Activated T-cell treated with anti-CD3 and anti-CD28 coated beads, Interleukin-2, amount 50 U/mL, for 4 hours (primary cell): ENCODE measurements at regions not wholly inside any gene's neighbourhood (a gene's known extent, or its start where the extent isn't known, plus 50 kb on each side); places are given as distances from the start of the nearest gene placed in this dataset.
A peak's percentile ranks its signal among the peaks of the same experiment; 100 is the strongest.

ENCODE experiments used
- ATAC-seq, 2 donors: fragments of 200-7000 bp; cut with Tn5 transposase; one replicate each; pipeline ENCODE4 v1.10.0; 2021
- DNase-seq: peaks from one replicate; pipeline ENCODE4 v3.0.0-alpha.2; 2020
- H3K27me3 Mint-ChIP-seq: one replicate; pipeline ENCODE4 v1.8.0; 2021; ENCODE audit warnings: low read depth, mixed read lengths
- H3K36me3 Mint-ChIP-seq: one replicate; pipeline ENCODE4 v1.8.0; 2022; ENCODE audit warnings: mixed read lengths; ENCODE audit not compliant: insufficient read depth
- H3K4me1 Mint-ChIP-seq: one replicate; pipeline ENCODE4 v1.8.0; 2021; ENCODE audit warnings: low read depth, mixed read lengths
- H3K4me3 Mint-ChIP-seq: one replicate; pipeline ENCODE4 v1.8.0; 2021; ENCODE audit warnings: mild to moderate bottlenecking, moderate library complexity, mixed read lengths
- H3K9me3 Mint-ChIP-seq: one replicate; pipeline ENCODE4 v1.8.0; 2021; ENCODE audit warnings: mixed read lengths

- Mint-ChIP-seq H3K4me3 (no peak overlapping the region), H3K36me3 (no peaks in the 10 kb centered on the region), H3K9me3 (peaks cover 10% of the 10 kb centered on the region), H3K27me3 (peaks cover 3% of the 10 kb centered on the region), H3K4me1 (peaks cover 12% of the 10 kb centered on the region)
- ATAC-seq (no peak), DNase-seq (no peak)
Measured at GRCh38 chr18:78630356-78630755, 349.3 kb upstream of the SALL3 start.

- Mint-ChIP-seq H3K36me3 (no peaks in the 10 kb centered on the region), H3K4me3 (no peak overlapping the region), H3K9me3 (peaks cover 14% of the 10 kb centered on the region), H3K27me3 (peaks cover 3% of the 10 kb centered on the region), H3K4me1 (peaks cover 15% of the 10 kb centered on the region)
- no peak for ATAC-seq
- no peak for DNase-seq
Measured at GRCh38 chr18:78630981-78631510, 348.6 kb upstream of the SALL3 start.

GRCh38 chr18:78632111-78632541, 347.5 kb upstream of the SALL3 start:
- H3K4me3 Mint-ChIP-seq: no peak overlapping the region
- DNase-seq (no peak), ATAC-seq (peak; percentile 37 to 75)
- no peaks in the 10 kb centered on the region for H3K36me3 Mint-ChIP-seq
- H3K9me3 Mint-ChIP-seq: peaks cover 22% of the 10 kb centered on the region
- H3K4me1 Mint-ChIP-seq: peaks cover 21% of the 10 kb centered on the region
- H3K27me3 Mint-ChIP-seq: no peaks in the 10 kb centered on the region

- peaks cover 21% of the 10 kb centered on the region for H3K4me1 Mint-ChIP-seq
- no peaks in the 10 kb centered on the region for H3K36me3 Mint-ChIP-seq
- peaks cover 18% of the 10 kb centered on the region for H3K9me3 Mint-ChIP-seq
- H3K4me3 Mint-ChIP-seq: no peak overlapping the region
- no peak for DNase-seq
- no peak for ATAC-seq
- no peaks in the 10 kb centered on the region for H3K27me3 Mint-ChIP-seq
Measured at GRCh38 chr18:78634061-78634696, 345.4 kb upstream of the SALL3 start.

- H3K36me3 Mint-ChIP-seq: no peaks in the 10 kb centered on the region
- DNase-seq: no peak
- H3K27me3 Mint-ChIP-seq: no peaks in the 10 kb centered on the region
- peaks cover 21% of the 10 kb centered on the region for H3K4me1 Mint-ChIP-seq
- H3K9me3 Mint-ChIP-seq: peaks cover 18% of the 10 kb centered on the region
- no peak for ATAC-seq
- no peak overlapping the region for H3K4me3 Mint-ChIP-seq
Measured at GRCh38 chr18:78635093-78635800, 344.4 kb upstream of the SALL3 start.

- peaks cover 21% of the 10 kb centered on the region for H3K4me1 Mint-ChIP-seq
Measured at GRCh38 chr18:78636260-78636659, 343.4 kb upstream of the SALL3 start.

GRCh38 chr18:78637442-78638402, 341.9 kb upstream of the SALL3 start:
- ATAC-seq (no peak), DNase-seq (no peak)
- H3K9me3 Mint-ChIP-seq: peaks cover 12% of the 10 kb centered on the region

More at GRCh38 chr18:78636260-78636659, 343.4 kb upstream of the SALL3 start:
- Mint-ChIP-seq H3K36me3 (no peaks in the 10 kb centered on the region), H3K27me3 (no peaks in the 10 kb centered on the region), H3K4me3 (no peak overlapping the region), H3K9me3 (peaks cover 12% of the 10 kb centered on the region)
- DNase-seq (no peak), ATAC-seq (no peak)

GRCh38 chr18:78639006-78639950, 340.3 kb upstream of the SALL3 start:
- ATAC-seq: no peak
- no peak overlapping the region for H3K4me3 Mint-ChIP-seq
- peaks cover 12% of the 10 kb centered on the region for H3K9me3 Mint-ChIP-seq
- no peaks in the 10 kb centered on the region for H3K36me3 Mint-ChIP-seq
- H3K4me1 Mint-ChIP-seq: peaks cover 18% of the 10 kb centered on the region
- DNase-seq: no peak
- peaks cover 2% of the 10 kb centered on the region for H3K27me3 Mint-ChIP-seq

More at GRCh38 chr18:78637442-78638402, 341.9 kb upstream of the SALL3 start:
- Mint-ChIP-seq H3K4me1 (peaks cover 23% of the 10 kb centered on the region), H3K36me3 (no peaks in the 10 kb centered on the region), H3K4me3 (no peak overlapping the region), H3K27me3 (no peaks in the 10 kb centered on the region)

GRCh38 chr18:78640246-78640995, 339.2 kb upstream of the SALL3 start:
- H3K4me3 Mint-ChIP-seq: no peak overlapping the region
- peaks cover 12% of the 10 kb centered on the region for H3K9me3 Mint-ChIP-seq
- H3K36me3 Mint-ChIP-seq: no peaks in the 10 kb centered on the region
- ATAC-seq: peak in 1 of 2 donors; percentile 51
- H3K27me3 Mint-ChIP-seq: peaks cover 2% of the 10 kb centered on the region
- H3K4me1 Mint-ChIP-seq: peaks cover 11% of the 10 kb centered on the region
- no peak for DNase-seq

- Mint-ChIP-seq H3K9me3 (peaks cover under 1% of the 10 kb centered on the region), H3K4me3 (no peak overlapping the region)
Measured at GRCh38 chr18:78641689-78642231, 337.9 kb upstream of the SALL3 start.

GRCh38 chr18:78642296-78642951, 337.2 kb upstream of the SALL3 start:
- H3K36me3 Mint-ChIP-seq: no peaks in the 10 kb centered on the region
- no peaks in the 10 kb centered on the region for H3K9me3 Mint-ChIP-seq
- H3K4me1 Mint-ChIP-seq: peaks cover 1% of the 10 kb centered on the region
- DNase-seq (no peak), ATAC-seq (no peak)
- H3K4me3 Mint-ChIP-seq: no peak overlapping the region
- H3K27me3 Mint-ChIP-seq: peaks cover 2% of the 10 kb centered on the region

More at GRCh38 chr18:78641689-78642231, 337.9 kb upstream of the SALL3 start:
- peaks cover 2% of the 10 kb centered on the region for H3K27me3 Mint-ChIP-seq
- ATAC-seq (peak in 1 of 2 donors; percentile 46), DNase-seq (no peak)
- no peaks in the 10 kb centered on the region for H3K36me3 Mint-ChIP-seq
- peaks cover 1% of the 10 kb centered on the region for H3K4me1 Mint-ChIP-seq

GRCh38 chr18:78643004-78643403, 336.6 kb upstream of the SALL3 start:
- DNase-seq (no peak), ATAC-seq (peak in 1 of 2 donors; percentile 30)
- Mint-ChIP-seq H3K4me1 (peaks cover 1% of the 10 kb centered on the region), H3K36me3 (no peaks in the 10 kb centered on the region), H3K9me3 (no peaks in the 10 kb centered on the region), H3K4me3 (no peak overlapping the region), H3K27me3 (peaks cover 2% of the 10 kb centered on the region)
